ENCODE measurements at regions not wholly inside any gene's neighbourhood (a gene's known extent, or its start where the extent isn't known, plus 50 kb on each side); places are given as distances from the start of the nearest gene placed in this dataset.

DNA sequence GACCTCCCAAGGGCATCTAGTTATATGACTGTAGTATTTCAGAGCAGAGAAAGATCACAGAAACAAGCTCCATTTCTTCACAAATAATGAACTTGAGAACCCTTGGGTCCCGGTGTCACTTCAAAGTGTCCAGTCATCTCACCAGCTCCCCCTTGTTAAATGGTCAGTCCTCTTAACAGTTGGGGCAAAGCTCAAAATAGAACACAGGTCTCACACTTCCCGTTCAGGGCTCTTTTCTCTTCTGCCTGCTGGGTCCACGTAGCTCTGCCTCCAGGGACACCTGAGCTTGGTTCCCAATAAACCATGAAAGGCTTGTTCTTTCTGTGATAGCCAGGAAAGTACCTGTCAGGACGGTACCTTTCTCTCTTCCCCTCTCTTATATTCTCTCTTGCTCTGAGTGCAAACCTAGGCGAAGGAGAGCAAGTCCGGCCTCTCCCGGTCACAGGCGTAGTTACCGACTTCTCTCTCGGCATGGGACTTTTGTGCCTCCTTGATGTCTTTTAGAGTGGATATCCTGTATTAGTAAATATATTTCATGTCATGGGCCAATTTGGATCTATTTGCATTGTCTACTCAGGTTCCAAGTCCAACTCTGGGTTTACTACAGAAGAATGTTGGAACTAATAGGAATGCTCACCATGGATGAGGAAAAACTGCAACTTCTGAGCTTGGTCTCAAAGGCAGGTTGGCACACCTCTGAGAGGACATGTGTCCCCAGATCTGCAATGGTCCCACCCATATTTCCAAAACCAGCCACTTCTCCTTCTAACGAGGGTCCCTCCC is 118.8 kb upstream of the PARP11 start:
- no peak for DNase-seq (ENCODE audit: low spot score)

DNA sequence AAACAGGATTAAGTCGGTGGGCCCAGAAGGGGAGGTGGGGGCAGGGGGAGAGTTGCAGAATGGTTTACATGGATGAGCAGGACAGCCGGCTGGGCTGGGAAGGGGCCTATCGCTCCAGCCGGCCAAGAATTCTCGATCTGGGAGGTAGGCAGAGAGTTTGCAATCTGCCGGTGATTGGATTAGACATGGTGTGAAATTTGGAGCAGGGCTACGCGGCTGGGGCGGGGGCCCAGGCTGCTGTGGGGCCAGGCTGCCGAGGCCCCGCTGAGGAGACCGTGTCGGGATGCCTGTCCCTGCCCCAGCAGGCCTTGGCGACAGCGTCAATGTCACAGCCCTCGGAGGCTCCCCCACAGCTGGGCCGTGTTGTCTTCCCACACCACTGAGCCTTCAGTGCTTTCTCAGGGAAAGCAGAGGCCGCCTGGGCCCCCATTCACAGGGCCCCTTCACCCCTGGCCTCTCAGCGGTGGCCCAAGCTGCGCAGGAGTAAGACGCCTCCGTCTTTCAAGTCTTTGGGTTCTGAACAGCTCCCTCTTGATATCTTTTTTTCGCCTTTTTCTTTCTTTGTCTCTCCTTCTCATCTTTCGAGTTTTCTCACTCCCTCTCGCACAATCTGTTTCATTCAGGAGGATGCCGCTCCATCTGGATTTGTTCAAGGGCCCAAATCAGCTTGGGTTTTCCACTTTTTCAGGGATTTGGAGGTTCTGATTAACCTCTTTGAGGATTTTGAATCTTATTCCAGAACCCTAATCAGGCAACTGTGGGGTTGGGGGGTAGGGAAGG is 117.5 kb upstream of the PARP11 start:
- no peak for DNase-seq (ENCODE audit: low spot score)

DNA sequence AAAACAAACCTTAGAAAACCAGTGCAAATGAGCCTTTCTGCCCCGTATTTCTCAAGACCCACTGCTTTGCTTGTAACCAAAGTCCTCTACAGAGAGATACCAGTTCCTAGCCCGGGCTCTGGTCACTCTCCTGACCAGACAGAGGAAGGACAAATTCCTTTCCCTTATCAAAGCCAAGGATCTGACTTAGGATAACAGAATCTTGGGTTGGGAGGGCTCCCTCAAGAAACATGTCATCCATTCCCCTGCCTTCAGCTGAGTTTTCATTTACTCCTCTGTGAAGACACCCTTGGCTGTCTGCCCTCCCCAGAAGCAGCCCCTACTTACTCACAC is 116.0 kb upstream of the PARP11 start:
- DNase-seq (ENCODE audit: low spot score): no peak

DNA sequence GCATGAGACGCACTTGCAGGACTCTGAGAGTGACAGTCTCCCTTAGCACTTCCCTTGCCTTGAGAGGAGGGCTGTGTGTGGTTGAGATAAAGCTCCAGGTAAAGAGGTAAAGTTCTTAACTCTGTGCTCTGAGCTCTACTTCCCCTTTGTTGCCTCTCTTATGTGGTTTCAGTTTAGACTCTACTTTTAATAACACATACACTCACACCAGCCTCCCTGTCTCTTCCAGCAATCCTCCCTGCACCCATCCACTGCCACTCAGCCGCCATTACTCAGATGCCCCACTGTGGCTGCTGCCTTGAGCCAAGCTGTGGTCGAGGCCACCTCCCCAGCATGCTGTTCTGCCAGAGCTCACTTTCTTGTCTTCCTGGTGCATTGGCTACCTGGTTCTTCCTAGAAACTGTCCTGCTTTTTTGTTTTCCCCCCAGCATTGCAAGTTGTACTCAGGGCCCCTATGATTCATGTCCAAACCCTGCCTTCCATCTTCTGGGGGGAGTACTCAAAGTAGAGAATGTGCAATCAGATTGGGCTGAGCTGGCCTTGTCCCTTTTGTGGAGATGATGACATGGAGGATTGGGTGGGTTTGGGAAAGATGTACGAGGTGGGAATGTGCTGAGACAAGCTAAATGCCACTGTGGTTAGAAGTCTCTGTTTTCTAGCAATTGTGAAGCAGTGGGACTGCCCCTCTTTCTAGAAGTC is 115.5 kb upstream of the PARP11 start:
- DNase-seq (ENCODE audit: low spot score): no peak

DNA sequence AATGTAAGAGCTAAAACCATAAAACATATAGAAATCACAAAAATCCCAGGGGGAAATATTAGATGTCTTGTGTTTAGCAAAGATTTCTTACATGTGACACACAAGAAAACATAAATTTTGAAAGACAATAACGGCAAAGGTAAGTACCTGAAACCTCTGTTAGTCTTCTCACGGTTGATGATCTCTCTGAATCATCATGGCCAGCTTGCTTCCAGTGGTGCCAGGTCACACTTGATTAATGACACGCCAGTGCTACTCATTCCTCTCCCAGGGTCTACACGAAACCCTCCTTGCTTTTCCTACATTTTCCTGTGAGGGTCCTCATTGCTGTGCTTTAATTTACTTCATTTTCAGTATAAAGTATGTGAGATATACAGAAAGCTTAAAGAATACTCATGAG is 114.4 kb upstream of the PARP11 start:
- no peak for DNase-seq (ENCODE audit: low spot score)

DNA sequence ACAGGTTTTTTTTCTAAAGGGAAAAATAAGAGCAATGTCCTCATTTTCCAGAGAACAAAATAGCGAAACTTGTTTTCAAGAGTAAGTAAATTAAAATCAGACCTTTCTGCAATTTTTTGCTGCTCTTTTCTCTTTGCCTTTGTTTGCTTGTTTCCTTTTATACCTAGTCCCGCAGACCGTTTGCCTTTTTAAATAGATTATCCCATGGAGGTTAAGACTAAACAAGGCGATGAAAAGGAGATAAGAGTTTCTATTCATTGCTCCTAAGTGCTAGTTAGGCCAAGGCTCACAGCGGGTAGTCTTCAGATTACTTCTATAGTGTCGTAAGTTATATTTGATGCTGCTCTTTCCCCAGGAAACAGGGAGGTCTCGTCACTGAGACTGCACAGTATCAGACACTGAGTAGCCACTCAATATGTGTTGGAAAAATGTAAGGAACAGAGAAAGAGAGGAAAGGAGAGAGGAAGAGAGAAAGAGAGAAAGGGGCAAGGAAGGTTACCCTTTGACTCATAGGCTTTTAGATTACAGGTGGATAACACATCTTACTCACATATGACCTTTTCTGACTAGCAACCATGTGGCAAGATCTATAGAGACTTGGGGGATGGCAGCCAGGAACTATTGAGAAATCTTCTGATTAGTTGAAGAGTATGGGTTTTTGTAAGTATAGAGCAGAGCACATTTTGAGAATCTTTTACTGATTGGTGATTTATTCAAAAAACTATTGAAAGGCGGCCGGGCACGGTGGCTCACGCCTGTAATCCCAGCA is 107.5 kb upstream of the PARP11 start:
- no peak for DNase-seq (ENCODE audit: low spot score)

DNA sequence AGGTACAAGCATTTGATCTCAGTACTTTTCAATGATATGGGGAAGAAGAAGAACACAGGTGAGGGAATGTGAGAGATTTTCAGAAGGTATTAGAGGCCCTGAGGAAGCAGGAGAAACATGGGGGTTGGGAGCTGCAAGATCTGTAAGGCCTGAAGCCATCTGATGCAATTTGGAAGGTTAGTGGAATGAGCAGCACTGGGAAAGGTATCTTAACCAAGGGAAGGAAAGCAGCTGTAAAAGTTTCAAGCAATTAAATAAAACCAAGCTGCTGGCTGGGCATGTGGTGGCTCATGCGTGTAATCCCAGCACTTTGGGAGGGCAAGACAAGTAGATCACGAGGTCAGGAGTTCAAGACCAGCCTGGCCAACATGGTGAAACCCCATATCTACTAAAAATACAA is 104.4 kb upstream of the PARP11 start:
- DNase-seq (ENCODE audit: low spot score): no peak

DNA sequence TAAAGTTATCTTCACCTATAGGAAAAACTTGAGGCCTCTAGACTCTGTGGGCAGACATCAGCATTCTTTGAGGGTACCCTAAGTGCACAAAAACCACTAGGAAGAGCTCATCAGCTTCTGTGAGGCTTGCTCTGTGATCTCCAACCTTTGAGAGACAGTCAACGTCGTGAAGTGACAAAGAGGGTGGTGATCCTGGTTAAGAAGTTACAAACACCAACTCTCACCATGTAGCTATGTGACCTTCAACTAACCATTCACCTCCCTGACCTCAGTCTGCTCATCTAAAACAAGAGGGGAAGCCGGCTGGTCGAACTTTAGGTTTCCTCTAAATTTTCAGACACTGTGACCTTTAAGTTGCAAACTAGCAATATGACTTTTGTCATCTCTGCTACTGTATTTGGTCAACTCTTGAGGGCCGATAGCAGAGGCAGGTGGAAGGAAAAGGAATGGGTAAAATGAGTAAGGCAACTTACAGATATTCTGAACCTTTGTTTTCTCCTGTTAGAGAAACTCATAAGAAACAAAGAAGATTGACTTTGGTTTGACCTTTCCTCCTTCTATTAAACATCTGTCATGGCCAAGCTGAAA is 103.2 kb upstream of the PARP11 start:
- no peak for DNase-seq (ENCODE audit: low spot score)

DNA sequence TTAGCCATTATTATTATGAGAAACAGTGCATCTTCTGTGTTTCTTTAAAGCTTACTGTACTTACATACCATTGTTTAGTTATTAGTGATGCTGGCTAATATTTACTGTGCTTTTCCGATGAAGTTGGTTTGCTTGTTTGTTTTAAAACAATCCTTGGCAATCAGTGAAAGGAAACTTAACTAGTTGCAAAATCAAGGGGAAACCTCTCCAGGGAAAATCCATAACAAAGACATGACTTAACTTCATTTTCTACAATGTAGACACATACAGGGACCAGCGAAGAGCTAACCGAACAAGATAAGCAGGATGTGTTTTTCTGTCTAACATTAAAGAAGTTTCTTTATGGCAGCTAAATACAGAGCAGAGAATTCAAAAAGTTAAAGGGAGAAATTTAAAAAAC is 102.5 kb upstream of the PARP11 start:
- no peak for DNase-seq (ENCODE audit: low spot score)

DNA sequence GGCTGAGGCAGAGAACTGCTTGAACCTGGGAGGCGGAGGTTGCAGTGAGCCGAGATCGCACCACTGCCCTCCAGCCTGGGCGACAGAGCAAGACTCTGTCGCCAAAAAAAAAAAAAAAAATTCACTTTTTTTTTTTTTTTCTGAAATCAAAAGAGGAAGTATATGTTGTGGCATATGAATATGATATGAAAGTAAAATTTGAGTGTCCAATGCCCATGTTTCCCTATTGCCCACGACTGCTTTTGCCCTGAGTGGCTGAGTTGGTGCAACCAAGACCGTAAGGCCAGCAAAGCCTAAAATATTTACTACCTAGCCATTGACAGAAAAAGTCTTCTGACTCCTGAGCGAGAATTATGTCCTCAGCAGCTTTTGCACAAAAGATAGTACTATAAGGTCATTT is 101.7 kb upstream of the PARP11 start:
- DNase-seq (ENCODE audit: low spot score): no peak

DNA sequence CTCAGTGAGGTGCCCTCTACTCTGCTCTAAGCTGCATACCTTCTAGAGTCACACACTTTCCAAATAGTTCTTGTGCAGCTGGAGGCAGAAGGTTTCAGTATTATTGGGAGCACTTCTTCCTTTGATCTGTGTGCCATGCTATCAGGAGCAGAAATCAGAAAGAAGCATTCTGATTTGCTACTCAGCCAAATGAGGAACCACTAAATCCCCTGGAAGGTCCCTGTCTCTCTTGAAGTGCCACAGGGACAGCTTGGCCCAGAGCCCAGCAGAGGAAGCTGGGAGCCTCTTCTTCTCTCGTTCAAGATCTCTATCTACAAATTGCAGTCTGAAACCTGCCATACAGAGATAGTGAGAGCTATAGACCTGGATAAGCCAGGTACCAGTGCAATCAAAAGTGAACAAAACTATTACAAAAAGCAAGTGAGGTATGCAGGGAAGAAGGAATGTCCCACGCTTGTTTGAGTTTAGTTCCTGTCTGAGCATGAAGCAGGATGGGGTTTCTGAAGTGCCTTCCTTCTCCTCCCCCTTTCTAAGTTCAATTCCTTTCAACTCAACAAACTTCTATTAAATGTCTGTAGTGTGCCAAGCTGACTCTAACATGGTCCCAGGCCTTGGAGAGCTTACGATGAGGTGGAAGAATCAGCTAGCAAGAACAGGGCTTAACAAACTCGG is 100.9 kb upstream of the PARP11 start:
- no peak for DNase-seq (ENCODE audit: low spot score)

DNA sequence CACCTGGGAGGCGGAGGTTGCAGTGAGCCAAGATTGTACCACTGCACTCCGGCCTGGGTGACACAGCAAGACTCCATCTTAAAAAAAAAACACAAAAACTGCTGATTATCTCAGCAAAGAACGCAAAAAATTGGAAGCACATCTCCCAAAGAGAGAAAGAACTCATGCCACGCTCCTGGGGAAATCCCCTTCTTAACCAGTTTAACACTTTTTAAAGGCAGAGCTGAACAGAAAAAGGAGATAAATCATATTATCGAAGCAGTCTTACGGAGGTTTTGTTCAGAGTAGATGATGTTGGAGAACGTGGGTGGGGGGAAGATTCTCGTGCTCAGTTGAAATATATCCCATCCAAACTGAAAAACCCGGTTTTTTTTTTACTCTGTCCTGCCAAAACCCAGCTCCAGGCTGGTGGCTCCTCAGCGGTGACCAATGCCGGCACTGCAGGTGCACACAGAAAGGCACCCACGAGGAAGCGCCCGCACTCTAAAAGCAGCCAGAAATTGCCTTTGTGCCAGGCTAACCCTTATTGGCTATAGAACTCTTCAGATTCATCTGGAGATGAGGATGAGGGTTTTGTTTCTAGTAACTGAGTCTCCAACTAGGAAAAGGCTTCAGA is 100.2 kb upstream of the PARP11 start:
- DNase-seq (ENCODE audit: low spot score): no peak

DNA sequence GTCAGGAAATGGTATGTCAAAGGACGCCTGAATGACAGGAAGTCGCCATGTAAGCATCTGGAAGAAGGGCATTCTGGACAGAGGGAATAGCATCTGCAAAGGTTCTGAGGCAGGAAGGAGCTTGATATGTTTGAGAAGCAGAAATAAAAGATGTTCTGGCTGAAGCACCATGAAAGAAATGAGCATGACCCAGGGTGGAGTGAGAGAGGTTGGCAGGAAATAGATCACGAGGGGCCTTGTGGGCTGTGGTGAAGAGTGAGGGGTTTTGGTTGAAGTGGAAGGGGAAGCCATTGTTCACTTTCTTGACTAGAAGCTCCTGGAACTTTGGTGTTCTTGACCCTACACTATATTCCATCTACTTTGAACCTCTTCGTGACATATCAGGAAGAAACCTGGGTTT is 99.4 kb upstream of the PARP11 start:
- no peak for DNase-seq (ENCODE audit: low spot score)

DNA sequence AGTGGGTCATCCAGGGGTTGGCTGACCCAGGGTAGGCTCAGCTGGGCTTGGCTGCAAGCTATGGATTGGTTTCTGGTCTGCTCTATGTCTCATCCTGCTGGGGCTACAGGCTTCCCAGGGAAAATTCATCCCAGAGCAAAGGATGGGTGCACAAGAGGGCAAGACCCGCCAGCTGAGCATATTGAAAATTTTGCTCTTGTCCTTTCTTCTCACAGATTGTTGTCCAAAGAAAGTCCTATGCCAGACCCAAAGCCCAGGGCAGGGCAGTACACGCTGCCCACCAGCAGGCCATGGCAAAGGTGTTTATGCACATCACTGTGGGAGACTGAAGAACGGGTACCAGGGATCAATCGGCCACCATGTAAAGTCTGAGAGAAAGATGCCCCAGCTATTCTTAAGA is 95.3 kb upstream of the PARP11 start:
- DNase-seq (ENCODE audit: low spot score): no peak

DNA sequence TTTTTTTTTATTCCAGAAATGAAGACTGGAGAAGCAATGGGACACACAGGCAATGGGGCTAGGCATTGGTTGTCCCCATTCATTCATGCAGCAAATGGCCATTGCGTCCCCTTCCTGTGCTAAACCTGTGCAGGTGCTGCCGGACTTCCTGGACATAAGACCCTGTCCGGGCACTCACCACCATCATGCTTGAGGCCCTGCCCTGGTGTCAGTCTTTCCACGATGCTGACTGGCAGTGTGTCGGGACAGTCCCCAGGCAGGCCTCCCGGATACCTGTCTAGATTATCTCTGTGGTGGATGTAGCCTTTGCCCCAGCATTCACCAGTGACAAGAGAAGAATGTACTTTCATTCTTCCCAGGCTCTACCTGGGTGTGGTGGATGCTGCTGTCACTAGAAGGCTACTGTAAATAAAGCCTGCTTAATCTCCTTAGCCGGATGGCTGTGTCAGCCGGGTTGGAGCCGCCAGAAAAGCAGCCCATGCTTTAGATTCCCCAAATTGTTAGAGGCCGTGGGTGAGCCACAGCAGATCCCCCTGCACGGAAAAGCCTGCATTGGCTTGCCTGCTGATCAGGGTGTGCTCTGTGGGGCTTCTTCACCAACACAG is 94.5 kb upstream of the PARP11 start:
- DNase-seq (ENCODE audit: low spot score): no peak

DNA sequence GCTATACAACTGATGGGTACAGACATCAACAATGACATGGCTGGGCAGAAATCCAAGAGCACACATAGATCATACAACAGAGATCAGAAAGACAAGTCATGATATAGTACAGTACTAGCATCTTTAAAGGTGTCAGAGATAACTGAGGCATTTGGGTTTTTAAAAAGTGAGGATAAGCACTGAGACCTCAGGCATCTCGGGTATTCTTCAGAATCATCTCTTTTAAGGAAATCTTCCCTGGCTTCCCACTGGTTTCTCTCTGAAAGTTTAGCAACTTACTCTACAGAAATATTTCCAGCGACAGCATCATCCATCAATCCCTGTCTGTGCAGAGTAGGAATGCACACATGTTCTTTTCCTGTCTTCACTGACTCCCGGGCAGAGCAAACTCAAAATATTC is 93.2 kb upstream of the PARP11 start:
- no peak for DNase-seq (ENCODE audit: low spot score)

DNA sequence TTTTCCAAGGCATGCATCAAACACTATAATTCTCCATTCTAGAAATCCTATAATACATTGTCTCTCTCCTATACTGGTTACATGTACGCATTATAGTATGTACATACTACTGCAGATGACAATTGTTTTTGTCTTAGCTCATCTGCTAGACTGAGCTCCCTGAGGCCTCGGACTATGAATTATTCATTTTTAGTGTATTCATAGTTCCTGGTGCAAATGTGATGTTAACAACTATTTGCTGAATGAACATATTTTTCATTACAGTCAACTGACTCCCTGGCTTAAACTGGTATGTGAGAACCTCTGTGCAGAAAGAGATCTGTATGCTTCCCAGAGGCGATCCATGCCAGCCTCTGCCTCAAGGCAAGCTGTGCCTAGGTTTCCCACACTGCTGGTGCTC is 91.8 kb upstream of the PARP11 start:
- no peak for DNase-seq (ENCODE audit: low spot score)

DNA sequence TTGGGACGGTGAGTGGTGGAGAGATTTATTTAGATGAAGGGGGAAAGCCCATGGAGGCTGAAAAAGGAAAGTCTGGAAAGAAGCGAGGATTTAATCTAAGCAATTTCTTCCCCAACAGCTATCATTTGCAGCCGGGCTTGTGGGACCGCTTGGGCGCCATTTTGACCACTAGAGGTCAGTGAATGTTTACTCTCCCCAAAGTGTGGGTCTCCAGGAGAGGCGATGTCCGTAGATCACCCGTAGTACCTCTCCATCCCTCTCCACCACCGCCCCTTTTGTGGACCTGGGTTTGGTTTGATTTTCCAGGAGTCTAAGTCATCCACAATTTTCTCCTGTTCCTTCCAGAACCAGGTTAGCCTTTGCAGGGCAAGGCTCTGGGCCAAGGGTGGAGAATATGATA is 91.2 kb upstream of the PARP11 start:
- peak; percentile 20 for DNase-seq (ENCODE audit: low spot score)

DNA sequence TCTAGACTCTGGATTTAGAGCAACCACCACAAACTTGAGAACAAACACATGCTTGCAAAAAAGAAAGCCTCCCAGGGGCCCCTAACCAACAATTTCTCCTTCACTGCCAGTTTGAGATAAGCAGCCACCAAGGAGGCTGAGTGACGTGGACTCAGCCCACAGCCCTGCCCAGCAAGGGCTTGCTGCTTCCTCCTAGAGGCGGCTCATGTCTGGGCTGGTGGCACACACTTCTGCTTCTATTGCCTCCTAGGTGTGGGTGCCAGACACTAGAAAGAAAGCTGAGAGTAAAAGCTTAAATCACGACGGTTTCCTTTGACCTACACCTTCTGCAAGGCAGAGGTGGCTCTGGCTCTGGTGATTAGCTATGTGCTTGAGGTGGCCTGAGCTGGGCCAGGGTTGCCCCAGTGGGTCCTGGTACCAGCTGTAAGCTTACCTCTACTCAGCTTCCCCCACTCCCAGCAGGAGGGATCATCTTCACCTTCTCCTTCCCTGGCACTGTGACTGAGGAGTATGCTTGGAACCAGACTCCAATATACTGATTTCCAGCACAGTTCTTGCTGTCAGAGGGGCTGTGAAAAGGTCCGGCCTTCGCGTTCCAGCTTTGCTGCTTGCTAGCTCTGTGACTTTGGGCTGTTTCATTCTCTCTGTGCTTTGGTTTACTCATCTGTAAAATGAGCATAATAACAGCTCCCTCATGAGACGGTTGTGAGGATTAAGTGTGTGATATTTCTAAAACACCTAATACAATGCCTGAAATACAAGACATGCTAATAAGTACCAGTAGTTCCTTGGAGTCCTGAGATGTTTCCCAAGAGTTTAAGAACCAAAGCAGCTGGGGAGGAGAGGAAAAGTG is 89.7 kb upstream of the PARP11 start:
- DNase-seq (ENCODE audit: low spot score): no peak

DNA sequence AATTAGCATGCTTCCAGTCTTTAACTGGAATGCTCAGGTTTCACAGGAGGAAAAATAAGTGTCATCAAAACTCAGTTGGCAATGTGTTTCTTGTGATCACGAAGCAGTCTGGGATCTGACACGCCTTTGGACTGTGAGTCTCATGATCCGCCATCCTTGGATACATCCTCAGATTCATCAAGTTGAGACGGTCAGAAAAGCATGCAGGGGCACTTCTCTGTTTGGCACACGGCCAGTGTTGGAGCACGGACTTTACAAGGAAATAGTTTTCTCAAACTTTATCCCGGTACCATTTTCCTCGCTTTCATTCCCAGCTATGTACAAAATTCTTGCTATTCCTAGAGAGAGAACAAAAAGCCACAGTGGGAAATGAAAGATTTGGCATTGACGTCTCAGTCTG is 88.4 kb upstream of the PARP11 start:
- DNase-seq (ENCODE audit: low spot score): no peak

Data from HuH-7.5 (cell line).